Pancreas (tissue), 10 donors: ENCODE measurements at regions not wholly inside any gene's neighbourhood (a gene's known extent, or its start where the extent isn't known, plus 50 kb on each side); places are given as distances from the start of the nearest gene placed in this dataset.

Experiments
- ATAC-seq, 4 donors: fragments of 200-7000 bp; cut with Tn5 transposase; one replicate each; pipeline versions ENCODE4 v1.8.0 to v1.9.1; 2020; ENCODE audit warnings: mild to moderate bottlenecking in 4 of 4, moderate library complexity in 4 of 4
- DNase-seq, 6 donors: peaks; one replicate each; pipeline ENCODE4 v3.0.0-alpha.2; 2020
- FAIRE-seq: peaks from 2 replicates; lab custom pipeline; 2012; peaks lifted over from hg19 to GRCh38; lab: Jason Lieb, UNC
- H3K27ac ChIP-seq, 4 donors: fragments of 200-600 bp; sonication (generic); 1 replicate in 3 of 4; 2 replicates in 1 of 4; pipeline versions ENCODE4 v1.5.0 to v1.8.0; 2020
- H3K27me3 ChIP-seq, 4 donors: fragments of 200-600 bp; one replicate each; pipeline ENCODE4 v1.8.0; 2021
- H3K36me3 ChIP-seq, 3 donors: fragments of 200-600 bp; sonication (generic) in 1 of 3; one replicate each; pipeline versions ENCODE4 v1.5.0 to v1.8.0; 2020 to 2021
- H3K4me1 ChIP-seq, 3 donors: fragments of 200-600 bp; one replicate each; pipeline ENCODE4 v1.8.0; 2021
- H3K4me3 ChIP-seq, 4 donors: fragments of 200-600 bp; sonication (generic) in 2 of 4; one replicate each; pipeline versions ENCODE4 v1.5.0 to v1.8.0; 2020 to 2021
- H3K9me3 ChIP-seq, 4 donors: fragments of 200-600 bp; one replicate each; pipeline ENCODE4 v1.8.0; 2021
- WGBS, 2 donors: extraction: QIAGEN DNeasy Blood & Tissue Kit; methylation state at CpG; one replicate each; pipeline ENCODE4 v1.1.7; 2013; 5-methylcytosine and 5-hydroxymethylcytosine counted together
- intact Hi-C, 3 donors: fragments of 100-400 bp; cut with DNase I; formaldehyde crosslinking; loops; one replicate each; pipeline versions ENCODE4 v1.11.1 to v1.14.2; 2022
- TF ChIP-seq, protein P1 (sequence below), 4 donors: fragments of 200-600 bp; sonication (generic) in 3 of 4; IDR thresholded peaks; one replicate each; pipeline versions ENCODE4 v1.5.0 to v1.8.0; 2021; ENCODE audit warnings: antibody characterized with exemption in 4 of 4
- donor health status: healthy with polysubstance abuse.
- donor health status: DM: no; HTN: no; CAD: no; lungs with moderate emphysema.
- donor health status: DM: no; HTN: no; CAD: no.
- donor health status: control.
- donor health status: control.
- donor health status: Bipolar disorder and iron deficiency.
- donor health status: DM: yes; HTN: yes; CAD: no.
- donor health status: DM: no; HTN: no; CAD: no.
- donor health status: DM: no; HTN: no; CAD: no.
- donor health status: DM: yes; HTN: yes; CAD: no.

DNA sequence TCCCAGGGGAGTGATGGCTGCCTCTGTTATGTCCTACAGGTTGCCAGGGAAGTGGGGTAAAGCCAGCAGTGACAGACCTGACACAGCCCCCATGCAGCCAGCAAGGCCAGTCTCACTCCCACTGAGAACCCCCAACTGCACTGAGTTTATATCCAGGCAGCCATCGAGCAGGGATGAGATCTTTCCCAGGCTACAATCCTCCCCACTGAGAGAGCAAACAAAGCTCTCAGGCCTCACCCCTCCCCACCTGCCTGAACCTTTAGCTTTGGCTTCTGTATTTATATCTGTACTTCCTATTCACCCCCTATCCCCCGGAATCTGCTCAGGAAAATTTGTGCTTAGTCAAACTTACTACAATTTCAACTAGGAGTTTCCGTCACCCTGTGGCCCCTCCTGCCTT lies 284.1 kb downstream of the FAM170A start:
- no peak overlapping the region for H3K27ac ChIP-seq
- H3K4me1 ChIP-seq = no peaks in the 10 kb centered on the region
- ATAC-seq (no peak), FAIRE-seq (no peak), DNase-seq (peak in 1 of 6 donors; percentile 9)
- H3K4me3 ChIP-seq = no peak overlapping the region
- no peaks in the 10 kb centered on the region for H3K27me3 ChIP-seq
- 55 to 57% methylated on average over 3 of the region's 3 CpGs for WGBS, 2 donors
- intact Hi-C loops = no loop called here
- TF ChIP-seq, protein P1, sequence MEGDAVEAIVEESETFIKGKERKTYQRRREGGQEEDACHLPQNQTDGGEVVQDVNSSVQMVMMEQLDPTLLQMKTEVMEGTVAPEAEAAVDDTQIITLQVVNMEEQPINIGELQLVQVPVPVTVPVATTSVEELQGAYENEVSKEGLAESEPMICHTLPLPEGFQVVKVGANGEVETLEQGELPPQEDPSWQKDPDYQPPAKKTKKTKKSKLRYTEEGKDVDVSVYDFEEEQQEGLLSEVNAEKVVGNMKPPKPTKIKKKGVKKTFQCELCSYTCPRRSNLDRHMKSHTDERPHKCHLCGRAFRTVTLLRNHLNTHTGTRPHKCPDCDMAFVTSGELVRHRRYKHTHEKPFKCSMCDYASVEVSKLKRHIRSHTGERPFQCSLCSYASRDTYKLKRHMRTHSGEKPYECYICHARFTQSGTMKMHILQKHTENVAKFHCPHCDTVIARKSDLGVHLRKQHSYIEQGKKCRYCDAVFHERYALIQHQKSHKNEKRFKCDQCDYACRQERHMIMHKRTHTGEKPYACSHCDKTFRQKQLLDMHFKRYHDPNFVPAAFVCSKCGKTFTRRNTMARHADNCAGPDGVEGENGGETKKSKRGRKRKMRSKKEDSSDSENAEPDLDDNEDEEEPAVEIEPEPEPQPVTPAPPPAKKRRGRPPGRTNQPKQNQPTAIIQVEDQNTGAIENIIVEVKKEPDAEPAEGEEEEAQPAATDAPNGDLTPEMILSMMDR (IDR thresholded peaks at IDR 0.05) = no peak
- no peaks in the 10 kb centered on the region for H3K36me3 ChIP-seq
- no peaks in the 10 kb centered on the region for H3K9me3 ChIP-seq

DNA sequence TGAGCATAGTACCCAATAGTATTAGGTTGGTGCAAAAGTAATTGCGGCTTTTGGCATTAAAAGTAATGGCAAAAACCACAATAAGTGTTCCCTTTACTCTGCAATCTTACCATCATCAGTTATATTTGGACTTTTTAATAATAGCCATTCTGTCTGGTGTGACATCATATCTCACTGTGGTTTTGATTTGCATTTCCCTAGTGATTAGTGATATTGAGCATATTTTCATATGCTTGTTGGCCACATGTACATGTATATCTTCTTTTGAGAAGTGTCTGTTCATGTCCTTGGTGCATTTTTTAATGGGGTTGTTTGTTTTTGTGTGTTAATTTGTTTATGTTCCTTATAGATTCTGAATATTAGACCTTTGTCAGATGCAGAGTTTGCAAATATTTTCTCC lies 289.9 kb downstream of the FAM170A start:
- DNase-seq = no peak
- H3K9me3 ChIP-seq = no peaks in the 10 kb centered on the region
- ATAC-seq = no peak
- TF ChIP-seq, protein P1 (IDR thresholded peaks at IDR 0.05) = no peak
- no peaks in the 10 kb centered on the region for H3K27me3 ChIP-seq
- FAIRE-seq = no peak
- H3K4me3 ChIP-seq = no peak overlapping the region
- H3K27ac ChIP-seq = no peak overlapping the region
- 63 to 77% methylated on average over 1 of the region's 1 CpG for WGBS, 2 donors
- intact Hi-C loops = no loop called here
- no peaks in the 10 kb centered on the region for H3K36me3 ChIP-seq
- H3K4me1 ChIP-seq = no peaks in the 10 kb centered on the region

DNA sequence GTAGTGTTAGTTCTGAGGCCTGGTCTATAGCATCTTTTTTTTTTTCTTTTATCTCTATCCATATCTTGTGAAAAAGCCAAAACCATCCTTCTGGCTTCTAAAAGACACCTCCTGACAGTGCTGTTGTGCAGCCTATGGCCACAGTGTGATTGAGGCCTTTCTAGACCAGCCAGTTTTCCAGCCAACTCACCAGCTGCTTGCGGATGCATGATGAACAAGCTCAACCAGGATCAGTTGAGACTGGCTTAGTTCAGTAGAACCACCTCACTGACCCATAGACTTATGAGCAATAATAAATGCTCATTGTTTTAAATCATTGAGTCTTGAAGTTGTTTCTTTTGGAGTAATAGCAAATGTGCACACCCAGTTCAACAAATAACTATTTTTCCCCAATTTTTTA lies 296.9 kb downstream of the FAM170A start:
- H3K4me1 ChIP-seq = peaks cover 0 to 3% (median 0%) of the 10 kb centered on the region in 3 donors
- WGBS, 2 donors = 84 to 96% methylated on average over 1 of the region's 1 CpG
- TF ChIP-seq, protein P1 (IDR thresholded peaks at IDR 0.05) = no peak
- H3K4me3 ChIP-seq = no peak overlapping the region
- no peaks in the 10 kb centered on the region for H3K36me3 ChIP-seq
- H3K27me3 ChIP-seq = no peaks in the 10 kb centered on the region
- FAIRE-seq (no peak), ATAC-seq (no peak), DNase-seq (no peak)
- no peaks in the 10 kb centered on the region for H3K9me3 ChIP-seq
- no peak overlapping the region for H3K27ac ChIP-seq
- intact Hi-C loops = no loop called here

DNA sequence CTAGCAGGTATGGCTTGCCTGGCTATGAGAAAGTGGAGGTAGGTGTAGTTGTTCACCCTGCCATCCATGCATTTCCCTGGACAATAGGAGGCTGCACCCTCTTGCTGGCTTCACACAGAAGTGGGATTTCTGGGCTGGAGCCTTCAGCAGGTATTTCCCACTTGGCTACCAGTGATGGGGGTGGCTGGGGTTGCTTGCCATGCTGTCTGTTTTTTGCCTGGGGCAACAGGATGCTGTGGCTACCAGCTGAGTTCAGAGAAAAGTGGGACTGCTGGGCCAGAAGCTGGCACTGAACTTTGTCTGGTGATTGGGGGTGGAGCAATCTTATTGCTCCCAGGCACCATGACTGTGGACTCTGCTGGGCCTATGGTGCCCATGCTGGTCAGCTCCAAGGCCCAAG lies 299.6 kb downstream of the FAM170A start:
- ATAC-seq = no peak

DNA sequence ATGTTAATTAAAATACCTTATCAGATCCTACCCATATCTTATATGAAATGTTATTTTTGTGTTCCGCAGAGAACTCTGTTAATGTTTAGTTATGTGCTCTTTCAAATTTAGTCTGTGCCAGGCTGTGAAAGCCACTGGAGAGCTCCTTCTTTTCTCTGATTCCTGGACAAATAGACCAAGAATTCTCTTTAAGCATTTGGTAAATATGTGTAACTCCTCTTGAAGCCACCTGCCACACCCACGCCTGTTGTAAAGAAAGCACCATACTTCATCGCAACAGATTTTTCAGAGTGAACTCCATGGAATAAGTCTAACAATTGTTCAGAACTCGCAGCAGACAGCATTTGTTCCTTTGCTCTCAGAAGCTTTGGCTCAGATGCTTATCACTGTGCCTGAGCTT lies 301.1 kb downstream of the FAM170A start:
- TF ChIP-seq, protein P1 (IDR thresholded peaks at IDR 0.05) = no peak

More for the DNA sequence above, 299.6 kb downstream of the FAM170A start:
- intact Hi-C loops = no loop called here
- no peaks in the 10 kb centered on the region for H3K27me3 ChIP-seq
- no peak overlapping the region for H3K27ac ChIP-seq
- H3K36me3 ChIP-seq = no peaks in the 10 kb centered on the region
- TF ChIP-seq, protein P1 (IDR thresholded peaks at IDR 0.05) = no peak
- H3K4me3 ChIP-seq = no peak overlapping the region
- peaks cover 0 to 3% (median 0%) of the 10 kb centered on the region in 3 donors for H3K4me1 ChIP-seq
- no peaks in the 10 kb centered on the region for H3K9me3 ChIP-seq
- DNase-seq = peak in 2 of 6 donors; percentile 13 to 27
- no peak for FAIRE-seq

More for the DNA sequence above, 301.1 kb downstream of the FAM170A start:
- intact Hi-C loops = no loop called here
- H3K27me3 ChIP-seq = no peaks in the 10 kb centered on the region
- no peak overlapping the region for H3K27ac ChIP-seq
- H3K9me3 ChIP-seq = no peaks in the 10 kb centered on the region
- H3K36me3 ChIP-seq = no peaks in the 10 kb centered on the region
- no peak overlapping the region for H3K4me3 ChIP-seq
- H3K4me1 ChIP-seq = peaks cover 0 to 3% (median 0%) of the 10 kb centered on the region in 3 donors
- ATAC-seq (no peak), DNase-seq (no peak), FAIRE-seq (no peak)
- WGBS, 2 donors = 56 to 62% methylated on average over 4 of the region's 4 CpGs
